ENCODE measurements at regions not wholly inside any gene's neighbourhood (a gene's known extent, or its start where the extent isn't known, plus 50 kb on each side); places are given as distances from the start of the nearest gene placed in this dataset.

DNA sequence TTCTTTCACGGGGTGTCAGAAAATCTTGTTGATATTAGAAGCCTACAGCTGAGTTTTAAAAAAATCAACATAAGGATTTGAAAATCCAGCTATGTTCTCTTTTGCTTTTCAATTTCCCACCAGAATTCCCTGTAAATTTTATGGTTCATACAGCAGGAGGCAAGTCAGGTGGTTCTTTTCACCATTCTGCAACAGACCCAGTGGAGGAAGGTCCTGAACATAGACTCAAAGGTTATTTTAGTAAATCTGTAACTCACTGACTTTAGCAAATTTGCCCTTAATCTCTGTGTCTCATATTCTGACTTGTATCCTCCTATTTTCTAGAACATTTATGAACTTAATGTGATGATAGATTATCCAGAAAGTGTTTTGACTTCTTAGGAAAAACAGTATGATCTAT is 235.4 kb upstream of the E2F7 start:
- TF ChIP-seq, protein P1, sequence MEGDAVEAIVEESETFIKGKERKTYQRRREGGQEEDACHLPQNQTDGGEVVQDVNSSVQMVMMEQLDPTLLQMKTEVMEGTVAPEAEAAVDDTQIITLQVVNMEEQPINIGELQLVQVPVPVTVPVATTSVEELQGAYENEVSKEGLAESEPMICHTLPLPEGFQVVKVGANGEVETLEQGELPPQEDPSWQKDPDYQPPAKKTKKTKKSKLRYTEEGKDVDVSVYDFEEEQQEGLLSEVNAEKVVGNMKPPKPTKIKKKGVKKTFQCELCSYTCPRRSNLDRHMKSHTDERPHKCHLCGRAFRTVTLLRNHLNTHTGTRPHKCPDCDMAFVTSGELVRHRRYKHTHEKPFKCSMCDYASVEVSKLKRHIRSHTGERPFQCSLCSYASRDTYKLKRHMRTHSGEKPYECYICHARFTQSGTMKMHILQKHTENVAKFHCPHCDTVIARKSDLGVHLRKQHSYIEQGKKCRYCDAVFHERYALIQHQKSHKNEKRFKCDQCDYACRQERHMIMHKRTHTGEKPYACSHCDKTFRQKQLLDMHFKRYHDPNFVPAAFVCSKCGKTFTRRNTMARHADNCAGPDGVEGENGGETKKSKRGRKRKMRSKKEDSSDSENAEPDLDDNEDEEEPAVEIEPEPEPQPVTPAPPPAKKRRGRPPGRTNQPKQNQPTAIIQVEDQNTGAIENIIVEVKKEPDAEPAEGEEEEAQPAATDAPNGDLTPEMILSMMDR (IDR thresholded peaks at IDR 0.05), result no peak
- no peak for TF ChIP-seq POLR2A (IDR thresholded peaks at IDR 0.05)

Data from thyroid gland (tissue), 4 donors.